ENCODE measurements at regions not wholly inside any gene's neighbourhood (a gene's known extent, or its start where the extent isn't known, plus 50 kb on each side); places are given as distances from the start of the nearest gene placed in this dataset.
"Not testable (repeated sequence)": the region's sequence is repeated elsewhere in the genome, so short reads cannot be mapped to it uniquely, and the experiment has no call there.

- intact Hi-C loops (cut with DNase I), result loop anchor here (10.0 kb wide), 1 partner anchor 129 kb away; no protein-coding TSS in a partner anchor
- Histone ChIP-seq H3K27ac (peak overlapping the region in 2 of 4 donors; percentile 48 to 73), H3K9me3 (no peaks in the 10 kb centered on the region), H3K27me3 (no peaks in the 10 kb centered on the region), H3K36me3 (no peaks in the 10 kb centered on the region), H3K4me1 (peaks cover 0 to 18% (median 2%) of the 10 kb centered on the region in 4 donors), H3K4me3 (peak overlapping the region in 3 of 4 donors; percentile 57 to 62 (median 60))
- no peak for TF ChIP-seq POLR2A (IDR thresholded peaks at IDR 0.05)
- TF ChIP-seq EP300 (IDR thresholded peaks at IDR 0.05), result no peak
- TF ChIP-seq CTCF (IDR thresholded peaks at IDR 0.05), result no peak
- TF ChIP-seq POLR2AphosphoS5 (IDR thresholded peaks at IDR 0.05), result no peak
- DNase-seq, result no peak
- WGBS, 2 donors, result 61 to 88% methylated on average over 9 of the region's 9 CpGs
Measured at GRCh38 chr9:14993901-14994554, 83.8 kb upstream of the FREM1 start.

- TF ChIP-seq EP300 (IDR thresholded peaks at IDR 0.05), result peak in 1 of 4 donors; percentile 29
- no peak for TF ChIP-seq CTCF (IDR thresholded peaks at IDR 0.05)
- TF ChIP-seq POLR2A (IDR thresholded peaks at IDR 0.05), result peak in 1 of 2 donors; percentile 26
- peak in 3 of 4 donors; percentile 60 to 65 (median 60) for TF ChIP-seq POLR2AphosphoS5 (IDR thresholded peaks at IDR 0.05)
- Histone ChIP-seq H3K9me3 (no peaks in the 10 kb centered on the region), H3K36me3 (no peaks in the 10 kb centered on the region), H3K4me3 (peak overlapping the region; percentile 49 to 62 (median 58)), H3K4me1 (peaks cover 0 to 18% (median 2%) of the 10 kb centered on the region in 4 donors), H3K27me3 (no peaks in the 10 kb centered on the region), H3K27ac (peak overlapping the region in 3 of 4 donors; percentile 48 to 73 (median 62))
- intact Hi-C loops (cut with DNase I), result loop anchor here (10.0 kb wide), 1 partner anchor 128 kb away; no protein-coding TSS in a partner anchor
- peak; percentile 93 for DNase-seq
- 8 to 16% methylated on average over 49 of the region's 49 CpGs for WGBS, 2 donors
Measured at GRCh38 chr9:14993061-14993800, 83.0 kb upstream of the FREM1 start.

GRCh38 chr9:14992516-14992915 is 82.3 kb upstream of the FREM1 start:
- Histone ChIP-seq H3K4me1 (peaks cover 0 to 18% (median 2%) of the 10 kb centered on the region in 4 donors), H3K9me3 (no peaks in the 10 kb centered on the region), H3K36me3 (no peaks in the 10 kb centered on the region), H3K27ac (peak overlapping the region in 3 of 4 donors; percentile 14 to 73 (median 48)), H3K4me3 (peak overlapping the region; percentile 49 to 62 (median 58)), H3K27me3 (no peaks in the 10 kb centered on the region)
- 85 to 90% methylated on average over 5 of the region's 5 CpGs for WGBS, 2 donors
- TF ChIP-seq POLR2A (IDR thresholded peaks at IDR 0.05), result no peak
- TF ChIP-seq POLR2AphosphoS5 (IDR thresholded peaks at IDR 0.05), result no peak
- no peak for TF ChIP-seq CTCF (IDR thresholded peaks at IDR 0.05)
- TF ChIP-seq EP300 (IDR thresholded peaks at IDR 0.05), result no peak
- DNase-seq, result no peak
- intact Hi-C loops (cut with DNase I), result loop anchor here (10.0 kb wide), 1 partner anchor 128 kb away; no protein-coding TSS in a partner anchor

- intact Hi-C loops (cut with DNase I), result loop anchor here (10.0 kb wide), 1 partner anchor 127 kb away; no protein-coding TSS in a partner anchor
- Histone ChIP-seq H3K4me1 (peaks cover 0 to 18% (median 2%) of the 10 kb centered on the region in 4 donors), H3K36me3 (no peaks in the 10 kb centered on the region), H3K9me3 (no peaks in the 10 kb centered on the region), H3K27me3 (no peaks in the 10 kb centered on the region), H3K27ac (no peak overlapping the region), H3K4me3 (peak overlapping the region in 2 of 4 donors; percentile 60 to 62)
- DNase-seq, result no peak
- TF ChIP-seq EP300 (IDR thresholded peaks at IDR 0.05), result no peak
- TF ChIP-seq POLR2A (IDR thresholded peaks at IDR 0.05), result no peak
- TF ChIP-seq CTCF (IDR thresholded peaks at IDR 0.05), result no peak
- no peak for TF ChIP-seq POLR2AphosphoS5 (IDR thresholded peaks at IDR 0.05)
- WGBS, 2 donors, result 83 to 91% methylated on average over 9 of the region's 9 CpGs
Measured at GRCh38 chr9:14992081-14992480, 81.9 kb upstream of the FREM1 start.

- not testable (repeated sequence) for H3K36me3 ChIP-seq, H3K27me3 ChIP-seq, DNase-seq, H3K9me3 ChIP-seq, H3K27ac ChIP-seq, H3K4me3 ChIP-seq
- WGBS, 2 donors, result 86 to 89% methylated on average over 6 of the region's 6 CpGs
- peaks cover 0 to 18% (median 2%) of the 10 kb centered on the region in 4 donors for H3K4me1 ChIP-seq
- intact Hi-C loops (cut with DNase I), result loop anchor here (10.0 kb wide), 1 partner anchor 126 kb away; no protein-coding TSS in a partner anchor
Measured at GRCh38 chr9:14990647-14991046, 80.4 kb upstream of the FREM1 start.

Measured in sigmoid colon (tissue), 6 donors.